Glomerular visceral epithelial cell (primary cell): ENCODE measurements at regions not wholly inside any gene's neighbourhood (a gene's known extent, or its start where the extent isn't known, plus 50 kb on each side); places are given as distances from the start of the nearest gene placed in this dataset.
A peak's percentile ranks its signal among the peaks of the same experiment; 100 is the strongest.
"Not testable (repeated sequence)": the region's sequence is repeated elsewhere in the genome, so short reads cannot be mapped to it uniquely, and the experiment has no call there.

Experiments used
- DNase-seq: peaks from one replicate; pipeline ENCODE4 v3.0.0-alpha.2; 2016; ENCODE audit errors: extremely low spot score

DNA sequence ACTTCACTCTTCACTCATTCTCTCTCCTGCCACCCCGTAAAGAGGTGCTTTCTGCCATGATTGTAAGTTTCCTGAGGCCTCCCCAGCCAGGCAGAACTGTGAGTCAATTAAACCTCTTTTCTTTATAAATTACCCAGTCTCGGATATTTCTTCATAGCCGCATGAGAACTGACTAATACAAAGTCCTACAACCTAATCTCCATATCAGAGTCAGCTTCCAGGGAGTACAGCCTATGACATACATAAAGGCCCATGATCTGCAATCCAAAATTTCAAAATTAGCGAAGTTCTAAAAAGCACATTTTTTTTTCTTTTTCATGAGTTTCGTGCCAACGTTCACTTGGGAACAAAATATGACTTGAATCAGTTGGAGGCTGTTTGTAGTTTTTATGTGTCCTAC is 256.9 kb upstream of the DUSP10 start:
- DNase-seq: no peak

DNA sequence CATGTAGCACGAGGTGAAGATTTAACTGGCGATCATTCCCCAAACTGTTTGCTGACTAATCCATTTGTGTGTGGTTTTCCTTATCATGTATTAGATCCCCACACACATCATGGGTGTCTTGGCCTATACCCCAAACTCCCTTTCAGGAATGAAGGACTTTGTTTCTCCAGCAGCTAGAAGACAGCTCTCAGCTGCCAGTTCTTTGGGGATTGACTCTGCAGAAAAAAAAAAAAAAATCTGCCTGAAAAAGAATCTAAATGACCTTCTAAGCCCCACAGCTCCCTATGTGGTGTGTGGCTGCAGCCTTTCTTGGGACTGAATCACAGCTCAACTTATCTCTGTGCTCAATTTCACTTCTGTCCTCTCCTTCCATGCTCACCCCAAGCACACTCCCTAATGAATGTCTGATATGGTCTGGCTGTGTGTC is 256.3 kb upstream of the DUSP10 start:
- no peak for DNase-seq

GRCh38 chr1:221997012-221997411 is 255.1 kb upstream of the DUSP10 start:
- DNase-seq: peak; percentile 57

DNA sequence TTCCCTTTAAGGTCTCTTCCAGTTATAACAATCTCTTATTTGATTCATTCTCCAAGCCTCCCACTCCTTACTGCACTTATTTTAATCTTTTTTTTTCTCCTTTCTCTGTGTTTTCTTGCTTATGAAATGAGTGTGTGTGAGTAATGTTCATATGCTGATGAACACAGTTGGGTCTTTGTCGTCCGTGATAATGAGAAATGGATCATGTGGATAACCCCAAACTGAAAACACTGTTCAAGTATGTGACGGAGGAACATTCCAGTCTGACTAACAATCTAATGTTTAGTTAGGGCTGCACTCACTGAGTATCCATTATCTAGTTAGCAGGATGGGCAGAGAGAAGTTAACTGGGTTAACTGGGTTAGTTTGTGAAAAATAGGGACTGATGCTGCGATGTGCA is 253.1 kb upstream of the DUSP10 start:
- DNase-seq: peak; percentile 18

- DNase-seq: peak; percentile 17
Observed at GRCh38 chr1:221994274-221994698, 252.4 kb upstream of the DUSP10 start.

DNA sequence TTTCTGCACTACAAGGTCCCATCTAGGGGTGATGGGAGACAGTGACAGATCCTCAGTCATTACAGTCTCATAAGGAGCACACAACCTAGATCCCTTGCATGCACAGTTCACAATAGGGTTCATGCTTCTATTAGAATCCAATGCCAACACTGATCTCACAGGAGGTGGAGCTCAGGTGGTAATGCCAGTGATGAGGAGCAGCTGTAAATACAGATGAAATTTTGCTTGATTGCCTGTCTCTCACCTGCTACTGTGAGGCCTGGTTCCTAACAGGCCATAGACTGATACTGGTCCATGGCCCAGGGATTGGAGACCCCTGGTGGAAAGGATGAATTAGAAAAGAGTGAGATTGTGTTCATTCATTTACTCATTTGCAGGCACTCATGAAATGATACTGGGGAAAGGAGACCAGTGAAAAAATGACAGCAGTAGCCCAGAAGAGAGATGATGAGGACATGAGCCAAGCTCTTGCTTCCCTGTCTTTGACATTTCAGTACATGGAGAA is 251.6 kb upstream of the DUSP10 start:
- no peak for DNase-seq

DNA sequence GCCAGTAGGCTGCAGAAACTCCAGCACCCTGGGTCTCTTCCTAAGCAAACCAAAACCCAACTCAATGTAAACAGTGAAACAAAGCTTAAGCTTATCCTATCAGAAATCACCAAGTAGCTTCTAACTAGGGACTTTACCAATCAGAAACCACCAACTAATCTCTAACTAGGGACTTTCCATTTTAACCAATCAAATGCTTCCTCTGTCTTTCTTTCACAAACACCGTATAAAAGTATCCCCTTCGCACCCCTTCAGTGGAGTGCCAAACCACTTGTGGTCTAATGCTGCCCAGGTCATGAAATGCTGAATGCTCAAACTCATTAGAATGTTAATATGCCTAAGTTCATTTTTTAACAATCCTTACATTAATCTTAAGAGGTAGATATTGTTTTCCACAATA is 250.5 kb upstream of the DUSP10 start:
- DNase-seq: peak; percentile 16

DNA sequence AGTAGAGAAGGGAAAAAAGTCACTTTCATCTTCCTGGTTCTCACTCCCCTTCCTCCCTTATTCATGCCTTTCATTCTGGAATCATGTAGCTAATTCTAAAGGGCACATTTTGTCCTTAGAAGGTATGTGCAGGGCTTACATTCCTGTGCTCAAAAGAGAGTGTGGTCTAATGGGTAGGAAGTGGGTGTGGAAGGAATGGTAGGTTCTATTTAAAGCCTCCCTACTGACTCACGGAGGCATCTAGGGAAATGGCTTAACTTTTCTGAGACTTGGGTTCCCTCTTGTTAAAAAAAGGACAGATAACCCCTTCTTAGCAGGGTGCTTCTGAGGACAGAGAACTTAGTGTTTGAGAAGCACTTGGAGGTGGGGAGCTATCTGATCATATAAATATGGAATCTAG is 249.3 kb upstream of the DUSP10 start:
- no peak for DNase-seq

DNA sequence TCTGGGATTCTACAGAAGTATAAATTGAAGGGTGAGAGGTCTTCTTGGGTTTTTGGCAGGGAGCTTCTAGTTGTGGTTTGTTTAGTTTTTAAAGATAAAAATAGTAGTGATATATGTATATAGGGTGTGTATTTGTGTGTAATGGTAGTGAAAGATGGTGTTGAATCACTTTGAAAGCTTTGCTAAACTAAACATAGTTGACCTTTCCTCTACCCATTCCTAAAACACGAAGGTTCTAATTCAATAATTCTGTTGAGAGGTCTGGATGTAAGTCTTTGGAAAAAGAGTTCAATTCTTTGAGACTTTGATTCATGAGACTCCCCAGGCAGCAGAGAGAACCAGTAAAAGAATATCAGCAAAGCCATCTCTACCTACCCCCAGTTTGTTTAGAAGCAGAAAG is 247.9 kb upstream of the DUSP10 start:
- no peak for DNase-seq

GRCh38 chr1:221988829-221989228 is 246.9 kb upstream of the DUSP10 start:
- DNase-seq: no peak

- peak; percentile 38 for DNase-seq
Observed at GRCh38 chr1:221987860-221988520, 246.1 kb upstream of the DUSP10 start.

- DNase-seq: no peak
Observed at GRCh38 chr1:221983444-221983843, 241.6 kb upstream of the DUSP10 start.

GRCh38 chr1:221981461-221981860 is 239.6 kb upstream of the DUSP10 start:
- no peak for DNase-seq

GRCh38 chr1:221979444-221980032 is 237.6 kb upstream of the DUSP10 start:
- no peak for DNase-seq

- DNase-seq: not testable (repeated sequence)
Observed at GRCh38 chr1:221978631-221979334, 236.9 kb upstream of the DUSP10 start.

DNA sequence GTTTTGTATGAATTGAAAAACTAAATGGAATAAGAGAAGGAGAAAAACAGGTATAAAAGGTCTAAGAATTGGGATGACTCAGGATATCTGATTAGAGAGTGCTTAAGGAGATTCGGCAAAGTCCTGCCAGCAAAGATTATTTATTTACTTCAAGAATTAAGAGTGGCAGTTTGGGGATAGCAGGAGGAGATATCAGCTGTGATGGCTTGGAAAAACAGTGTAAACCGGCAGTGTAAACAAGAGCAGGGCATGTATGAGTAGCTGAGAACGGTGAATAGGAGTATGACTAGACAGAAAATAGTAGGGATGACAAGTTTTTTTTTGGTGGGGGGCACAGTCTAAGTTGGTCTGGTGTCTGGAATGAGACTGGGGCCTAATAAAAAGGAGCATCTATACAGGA is 231.9 kb upstream of the DUSP10 start:
- not testable (repeated sequence) for DNase-seq

DNA sequence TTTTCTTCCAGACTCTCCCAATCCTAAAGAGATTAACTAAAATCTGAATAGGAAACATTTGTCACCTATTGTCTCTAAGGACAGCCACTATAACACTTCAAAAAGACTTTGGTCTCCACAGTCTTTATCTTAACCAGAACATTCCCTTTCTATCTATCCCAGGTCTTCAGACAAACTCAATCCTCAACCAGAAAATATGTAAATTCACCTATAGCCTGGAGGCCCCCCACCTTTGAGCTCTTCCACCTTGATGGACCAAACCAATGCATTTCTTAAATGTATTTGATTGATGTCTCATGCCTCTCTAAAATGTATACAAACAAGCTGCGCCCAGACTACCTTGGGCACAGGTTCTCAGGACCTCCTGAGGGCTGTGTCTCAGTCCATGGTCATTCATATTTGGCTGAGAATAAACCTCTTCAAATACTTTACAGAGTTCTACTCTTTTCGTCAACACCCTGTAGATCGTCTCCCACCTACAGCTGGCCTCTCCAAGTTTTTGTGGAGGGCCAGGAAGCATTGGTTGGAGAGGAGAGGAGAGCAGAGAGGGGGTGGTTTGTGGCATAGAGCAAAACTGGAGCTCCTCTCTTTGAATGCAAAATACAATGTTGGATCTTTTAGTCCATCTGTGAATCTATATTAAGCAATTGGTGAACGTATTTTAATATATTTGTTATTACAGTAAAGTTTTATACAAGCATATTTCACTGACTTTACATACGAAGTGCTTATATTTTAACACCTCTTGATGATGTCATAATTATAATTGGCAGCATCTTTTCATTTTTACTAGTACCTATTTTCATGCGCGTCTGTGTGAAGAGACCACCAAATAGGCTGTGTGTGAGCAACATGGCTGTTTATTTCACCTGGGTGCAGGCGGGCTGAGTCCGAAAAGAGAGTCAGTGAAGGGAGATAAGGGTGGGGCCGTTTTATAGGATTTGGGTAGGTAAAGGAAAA is 230.7 kb upstream of the DUSP10 start:
- no peak for DNase-seq

DNA sequence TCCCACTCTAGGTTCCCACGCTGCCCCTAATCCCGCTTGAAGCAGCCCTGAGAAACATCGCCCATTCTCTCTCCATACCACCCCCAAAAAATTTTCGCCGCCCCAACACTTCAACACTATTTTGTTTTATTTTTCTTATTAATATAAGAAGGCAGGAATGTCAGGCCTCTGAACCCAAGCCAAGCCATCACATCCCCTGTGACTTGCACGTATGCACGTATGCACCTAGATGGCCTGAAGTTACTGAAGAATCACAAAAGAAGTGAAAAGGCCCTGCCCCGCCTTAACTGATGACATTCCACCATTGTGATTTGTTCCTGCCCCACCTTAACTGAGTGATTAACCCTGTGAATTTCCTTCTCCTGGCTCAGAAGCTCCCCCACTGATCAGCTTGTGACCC is 229.1 kb upstream of the DUSP10 start:
- DNase-seq: not testable (repeated sequence)

GRCh38 chr1:221969298-221969858 is 227.5 kb upstream of the DUSP10 start:
- not testable (repeated sequence) for DNase-seq

- not testable (repeated sequence) for DNase-seq
Observed at GRCh38 chr1:221967538-221967937, 225.6 kb upstream of the DUSP10 start.

- not testable (repeated sequence) for DNase-seq
Observed at GRCh38 chr1:221966888-221967287, 225.0 kb upstream of the DUSP10 start.
